ENCODE measurements at regions not wholly inside any gene's neighbourhood (a gene's known extent, or its start where the extent isn't known, plus 50 kb on each side); places are given as distances from the start of the nearest gene placed in this dataset.
A peak's percentile ranks its signal among the peaks of the same experiment; 100 is the strongest.

DNA sequence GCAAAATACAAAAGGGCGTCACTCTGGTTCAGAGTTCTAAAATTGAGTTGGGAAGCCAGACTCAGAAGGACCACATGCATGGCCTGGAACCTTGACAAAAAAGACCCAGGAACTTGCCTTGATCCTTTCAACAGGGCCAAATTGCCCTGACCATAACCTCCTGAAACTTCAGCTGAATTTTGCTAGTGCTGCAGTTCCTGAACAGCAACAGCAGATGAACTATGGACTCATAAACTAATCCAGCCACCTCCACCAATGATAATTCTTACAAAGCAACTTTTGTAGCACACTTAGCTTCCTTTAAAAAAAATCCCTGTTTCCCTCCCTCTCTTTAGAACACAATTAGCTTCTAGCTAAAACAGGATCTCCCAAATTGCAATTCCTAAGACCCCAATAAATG is 155.9 kb downstream of the MAT2B start:
- TF ChIP-seq, protein P1, sequence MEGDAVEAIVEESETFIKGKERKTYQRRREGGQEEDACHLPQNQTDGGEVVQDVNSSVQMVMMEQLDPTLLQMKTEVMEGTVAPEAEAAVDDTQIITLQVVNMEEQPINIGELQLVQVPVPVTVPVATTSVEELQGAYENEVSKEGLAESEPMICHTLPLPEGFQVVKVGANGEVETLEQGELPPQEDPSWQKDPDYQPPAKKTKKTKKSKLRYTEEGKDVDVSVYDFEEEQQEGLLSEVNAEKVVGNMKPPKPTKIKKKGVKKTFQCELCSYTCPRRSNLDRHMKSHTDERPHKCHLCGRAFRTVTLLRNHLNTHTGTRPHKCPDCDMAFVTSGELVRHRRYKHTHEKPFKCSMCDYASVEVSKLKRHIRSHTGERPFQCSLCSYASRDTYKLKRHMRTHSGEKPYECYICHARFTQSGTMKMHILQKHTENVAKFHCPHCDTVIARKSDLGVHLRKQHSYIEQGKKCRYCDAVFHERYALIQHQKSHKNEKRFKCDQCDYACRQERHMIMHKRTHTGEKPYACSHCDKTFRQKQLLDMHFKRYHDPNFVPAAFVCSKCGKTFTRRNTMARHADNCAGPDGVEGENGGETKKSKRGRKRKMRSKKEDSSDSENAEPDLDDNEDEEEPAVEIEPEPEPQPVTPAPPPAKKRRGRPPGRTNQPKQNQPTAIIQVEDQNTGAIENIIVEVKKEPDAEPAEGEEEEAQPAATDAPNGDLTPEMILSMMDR (IDR thresholded peaks at IDR 0.05; ENCODE audit: unreplicated experiment): no peak
- Mint-ChIP-seq H3K4me1 (ENCODE audit: insufficient read depth, unreplicated experiment) (peaks cover 11% of the 10 kb centered on the region), H3K27me3 (ENCODE audit: insufficient read depth, unreplicated experiment) (no peaks in the 10 kb centered on the region), H3K9me3 (ENCODE audit: unreplicated experiment) (peaks cover under 1% of the 10 kb centered on the region), H3K4me3 (ENCODE audit: unreplicated experiment) (no peak overlapping the region), H3K27ac (ENCODE audit: low read depth, unreplicated experiment) (no peak overlapping the region), H3K36me3 (ENCODE audit: insufficient read depth, unreplicated experiment) (no peaks in the 10 kb centered on the region)
- ChIA-PET POLR2A (interaction anchor here (0.7 kb wide), 1 partner anchor 16 kb away, joined by 3 read pairs; no protein-coding TSS in a partner anchor), CTCF (interaction anchor here (1.4 kb wide), 1 partner anchor 96 kb away, joined by 3 read pairs; no protein-coding TSS in a partner anchor)
- no peak for DNase-seq (ENCODE audit: unreplicated experiment)
- BruUV-seq (replicated peaks): no TSS peak
- intact Hi-C loops (cut with micrococcal nuclease): no loop called here

- H3K4me1 Mint-ChIP-seq (ENCODE audit: insufficient read depth, unreplicated experiment): peaks cover 4% of the 10 kb centered on the region
- ChIA-PET CTCF (interaction anchor here (0.6 kb wide), 1 partner anchor 68 kb away, joined by 3 read pairs; no protein-coding TSS in a partner anchor), POLR2A (no interaction called here)
- H3K9me3 Mint-ChIP-seq (ENCODE audit: unreplicated experiment): peaks cover 7% of the 10 kb centered on the region
- H3K27me3 Mint-ChIP-seq (ENCODE audit: insufficient read depth, unreplicated experiment): no peaks in the 10 kb centered on the region
- intact Hi-C loops (cut with micrococcal nuclease): no loop called here
- no peak overlapping the region for H3K4me3 Mint-ChIP-seq (ENCODE audit: unreplicated experiment)
- no peak overlapping the region for H3K27ac Mint-ChIP-seq (ENCODE audit: low read depth, unreplicated experiment)
- TF ChIP-seq, protein P1 (IDR thresholded peaks at IDR 0.05; ENCODE audit: unreplicated experiment): no peak
- DNase-seq (ENCODE audit: unreplicated experiment): no peak
- no peaks in the 10 kb centered on the region for H3K36me3 Mint-ChIP-seq (ENCODE audit: insufficient read depth, unreplicated experiment)
- no TSS peak for BruUV-seq (replicated peaks)
Observed at GRCh38 chr5:163670036-163670435, 164.6 kb downstream of the MAT2B start.

DNA sequence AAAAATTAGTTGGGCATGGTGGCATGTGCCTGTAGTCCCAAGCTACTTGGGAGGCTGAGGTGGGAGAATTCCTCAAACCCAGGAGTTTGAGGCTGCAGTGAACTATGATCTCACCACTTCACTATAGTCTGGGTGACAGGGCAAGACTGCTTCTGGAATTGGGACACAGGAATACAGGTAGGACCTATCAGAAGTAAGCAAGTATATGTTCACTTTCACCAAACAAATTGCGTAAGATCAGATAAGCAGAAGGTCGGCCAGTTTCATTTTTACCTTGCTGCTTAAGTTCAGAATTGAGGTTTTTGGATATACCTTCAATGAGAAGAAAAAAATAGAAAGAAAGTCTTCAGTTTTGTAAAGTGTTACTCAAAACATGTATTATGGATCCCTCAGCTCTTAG is 171.7 kb downstream of the MAT2B start:
- TF ChIP-seq, protein P1 (IDR thresholded peaks at IDR 0.05; ENCODE audit: unreplicated experiment): no peak
- Mint-ChIP-seq H3K36me3 (ENCODE audit: insufficient read depth, unreplicated experiment) (no peaks in the 10 kb centered on the region), H3K4me3 (ENCODE audit: unreplicated experiment) (no peak overlapping the region), H3K27ac (ENCODE audit: low read depth, unreplicated experiment) (no peak overlapping the region), H3K9me3 (ENCODE audit: unreplicated experiment) (no peaks in the 10 kb centered on the region), H3K27me3 (ENCODE audit: insufficient read depth, unreplicated experiment) (no peaks in the 10 kb centered on the region), H3K4me1 (ENCODE audit: insufficient read depth, unreplicated experiment) (peaks cover 2% of the 10 kb centered on the region)
- peak; percentile 32 for DNase-seq (ENCODE audit: unreplicated experiment)
- intact Hi-C loops (cut with micrococcal nuclease): no loop called here
- CTCF ChIA-PET: interaction anchor here (0.6 to 0.9 kb wide), 5 partner anchors 19 to 582 kb away, joined by 3 to 4 read pairs (median 3); no protein-coding TSS in a partner anchor
- POLR2A ChIA-PET: interaction anchor here (1.5 kb wide), 1 partner anchor 8 kb away, joined by 3 read pairs; no protein-coding TSS in a partner anchor
- BruUV-seq (replicated peaks): no TSS peak

DNA sequence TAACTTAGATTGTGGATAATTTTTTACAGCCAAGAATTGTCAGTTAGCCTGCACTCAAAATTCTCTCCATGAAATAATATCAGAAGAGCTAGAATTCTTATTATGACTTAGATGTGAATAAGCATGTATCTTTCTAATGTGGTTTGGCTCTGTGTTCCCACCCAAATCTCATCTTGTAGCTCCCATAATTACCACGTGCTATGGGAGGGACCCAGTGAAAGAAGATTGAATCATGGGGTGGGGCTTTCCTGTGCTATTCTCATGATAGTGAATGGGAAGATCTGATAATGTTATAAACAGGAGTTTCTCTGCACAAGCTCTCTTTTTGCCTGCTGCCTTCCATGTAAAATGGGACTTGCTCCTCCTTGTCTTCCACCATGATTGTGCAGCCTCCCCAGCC is 176.8 kb downstream of the MAT2B start:
- Mint-ChIP-seq H3K4me3 (ENCODE audit: unreplicated experiment) (no peak overlapping the region), H3K9me3 (ENCODE audit: unreplicated experiment) (no peaks in the 10 kb centered on the region), H3K27ac (ENCODE audit: low read depth, unreplicated experiment) (no peak overlapping the region), H3K4me1 (ENCODE audit: insufficient read depth, unreplicated experiment) (peaks cover 8% of the 10 kb centered on the region), H3K36me3 (ENCODE audit: insufficient read depth, unreplicated experiment) (no peaks in the 10 kb centered on the region), H3K27me3 (ENCODE audit: insufficient read depth, unreplicated experiment) (no peaks in the 10 kb centered on the region)
- POLR2A ChIA-PET: no interaction called here
- intact Hi-C loops (cut with micrococcal nuclease): no loop called here
- no TSS peak for BruUV-seq (replicated peaks)
- TF ChIP-seq, protein P1 (IDR thresholded peaks at IDR 0.05; ENCODE audit: unreplicated experiment): no peak
- CTCF ChIA-PET: interaction anchor here (0.9 kb wide), 1 partner anchor 13 kb away, joined by 3 read pairs; no protein-coding TSS in a partner anchor
- DNase-seq (ENCODE audit: unreplicated experiment): no peak

All from MCF 10A (cell line).